CD1c-positive myeloid dendritic cell (primary cell): ENCODE measurements at regions not wholly inside any gene's neighbourhood (a gene's known extent, or its start where the extent isn't known, plus 50 kb on each side); places are given as distances from the start of the nearest gene placed in this dataset.
"Not testable (repeated sequence)": the region's sequence is repeated elsewhere in the genome, so short reads cannot be mapped to it uniquely, and the experiment has no call there.

ENCODE experiments used
- DNase-seq: peaks from one replicate; pipeline ENCODE4 v3.0.0-alpha.2; 2016; ENCODE audit errors: extremely low spot score

- DNase-seq, result no peak
Measured at GRCh38 chr10:109103278-109103677, 820.0 kb downstream of the XPNPEP1 start.

GRCh38 chr10:109089779-109090178, 833.5 kb downstream of the XPNPEP1 start:
- no peak for DNase-seq

DNA sequence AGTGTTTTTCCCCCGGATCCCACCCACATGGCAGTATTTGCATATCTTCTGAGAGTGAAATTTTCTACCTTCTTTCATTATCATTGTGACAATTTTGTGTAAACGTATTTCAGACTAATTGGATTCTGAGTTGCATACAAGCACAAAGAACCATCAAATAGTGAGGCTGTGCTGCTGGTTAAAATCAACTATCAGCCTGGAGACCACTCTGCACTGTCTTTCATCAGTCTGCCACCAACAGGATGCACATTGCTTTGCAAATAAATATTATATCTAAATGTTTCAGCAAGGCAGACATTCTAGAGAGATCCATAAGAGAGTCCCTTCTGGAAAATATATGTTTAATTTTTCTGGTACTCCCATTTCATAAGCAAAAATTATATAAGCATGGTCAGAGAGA, 851.8 kb downstream of the XPNPEP1 start:
- DNase-seq, result no peak

- DNase-seq, result no peak
Measured at GRCh38 chr10:109070492-109070891, 852.8 kb downstream of the XPNPEP1 start.

GRCh38 chr10:109067031-109067430, 856.3 kb downstream of the XPNPEP1 start:
- no peak for DNase-seq

DNA sequence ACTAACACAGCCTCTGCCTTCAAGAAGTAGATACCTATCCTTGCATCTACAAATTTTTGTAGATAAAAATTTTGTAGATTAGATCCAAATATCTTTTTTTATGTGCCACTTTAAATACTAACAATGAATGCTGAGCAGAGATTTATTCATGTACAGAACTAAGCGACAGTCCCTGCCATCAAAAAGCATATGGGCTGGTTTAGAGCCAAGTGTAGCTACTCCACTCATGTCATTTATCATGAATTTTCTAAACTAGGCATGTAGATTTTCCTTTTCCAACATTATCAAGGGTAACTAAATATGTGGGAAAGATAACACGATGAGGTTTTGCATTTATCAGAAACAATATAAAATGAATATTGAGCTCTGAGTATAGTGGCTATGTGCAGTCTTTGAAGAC, 857.5 kb downstream of the XPNPEP1 start:
- no peak for DNase-seq

- no peak for DNase-seq
Measured at GRCh38 chr10:109062371-109062770, 860.9 kb downstream of the XPNPEP1 start.

GRCh38 chr10:109055243-109055642, 868.1 kb downstream of the XPNPEP1 start:
- no peak for DNase-seq

DNA sequence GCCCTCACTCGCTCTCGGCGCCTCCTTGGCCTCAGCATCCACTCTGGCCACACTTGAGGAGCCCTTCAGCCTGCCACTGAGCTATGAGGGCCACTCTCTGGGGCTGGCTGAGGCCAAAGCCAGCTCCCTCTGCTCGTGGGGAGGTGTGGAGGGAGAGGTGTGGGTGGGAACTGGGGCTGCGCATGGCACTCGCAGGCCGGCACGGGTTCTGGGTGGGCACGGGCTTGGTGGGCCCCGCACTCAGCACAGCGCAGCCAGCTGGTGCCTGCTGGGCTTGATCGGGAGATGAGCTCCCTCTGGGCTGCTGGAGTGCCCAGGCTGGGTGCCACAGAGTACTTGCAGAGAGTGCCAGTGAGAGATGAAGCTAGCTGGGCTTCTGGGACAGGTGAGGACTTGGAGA, 875.5 kb downstream of the XPNPEP1 start:
- DNase-seq, result no peak

DNA sequence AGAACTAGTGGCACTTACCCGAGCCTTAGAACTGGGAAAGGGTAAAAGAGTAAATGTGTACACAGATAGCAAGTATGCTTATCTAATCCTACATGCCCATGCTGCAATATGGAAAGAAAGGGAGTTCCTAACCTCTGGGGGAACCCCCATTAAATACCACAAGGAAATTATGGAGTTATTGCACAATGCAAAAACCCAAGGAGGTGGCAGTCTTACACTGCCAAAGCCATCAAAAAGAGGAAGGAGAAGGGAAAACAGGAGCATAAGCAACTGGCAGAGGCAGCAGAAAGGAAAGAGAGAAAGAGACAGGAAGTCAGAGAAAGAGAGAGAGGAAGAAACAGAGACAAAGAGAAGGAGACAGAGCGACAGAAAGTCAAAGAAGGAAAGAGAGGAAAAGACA, 876.9 kb downstream of the XPNPEP1 start:
- DNase-seq, result not testable (repeated sequence)

DNA sequence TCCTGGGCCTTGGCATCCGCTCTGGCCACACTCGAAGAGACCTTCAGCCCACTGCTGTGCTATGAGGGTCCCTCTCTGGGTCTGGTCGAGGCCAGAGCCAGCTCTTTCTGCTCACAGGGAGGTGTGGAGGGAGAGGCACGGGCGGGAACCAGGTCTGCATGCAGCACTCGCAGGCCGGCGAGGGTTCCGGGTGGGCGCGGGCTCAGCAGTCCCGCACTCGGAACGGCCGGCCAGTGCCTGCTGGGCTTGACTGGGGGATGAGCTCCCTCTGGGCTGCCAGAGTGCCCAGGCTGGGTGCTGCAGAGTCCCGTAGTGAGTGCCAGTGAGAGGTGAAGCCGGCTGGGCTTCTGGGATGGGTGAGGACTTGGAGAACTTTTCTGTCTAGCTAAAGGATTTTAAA, 882.7 kb downstream of the XPNPEP1 start:
- no peak for DNase-seq

GRCh38 chr10:109037978-109038377, 885.3 kb downstream of the XPNPEP1 start:
- DNase-seq, result no peak

GRCh38 chr10:109030581-109031210, 892.6 kb downstream of the XPNPEP1 start:
- DNase-seq, result no peak

- no peak for DNase-seq
Measured at GRCh38 chr10:109029870-109030269, 893.4 kb downstream of the XPNPEP1 start.

DNA sequence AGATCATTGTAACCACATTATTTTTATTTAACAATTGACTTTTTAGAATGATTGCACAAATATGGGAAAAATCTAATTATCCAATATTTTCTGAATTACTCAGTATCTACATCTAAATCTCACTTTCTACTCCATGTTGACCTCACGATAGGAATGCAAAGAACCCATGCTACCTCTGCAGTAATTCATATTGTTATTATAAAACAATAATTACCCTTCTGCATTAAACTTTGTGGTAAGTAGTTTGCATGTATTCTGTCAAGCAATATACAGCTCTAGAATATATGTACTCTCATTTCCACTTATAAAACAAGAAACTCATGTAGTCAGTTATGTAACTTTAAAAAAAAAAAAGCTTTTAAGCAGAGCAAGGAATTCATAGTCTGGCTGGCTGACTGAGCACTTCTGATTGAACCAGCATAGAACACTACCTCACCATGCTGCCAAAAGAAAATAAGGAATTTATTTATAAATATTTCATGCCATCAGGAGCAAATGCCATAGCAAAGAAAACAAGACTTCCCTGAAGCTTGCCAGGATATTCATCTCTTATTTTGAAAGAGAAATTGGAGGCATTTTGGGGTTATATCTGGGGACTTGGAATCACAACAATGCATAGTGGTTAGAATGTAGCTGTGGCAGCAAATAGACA, 895.7 kb downstream of the XPNPEP1 start:
- no peak for DNase-seq

GRCh38 chr10:109025172-109025571, 898.1 kb downstream of the XPNPEP1 start:
- peak; percentile 3 for DNase-seq

DNA sequence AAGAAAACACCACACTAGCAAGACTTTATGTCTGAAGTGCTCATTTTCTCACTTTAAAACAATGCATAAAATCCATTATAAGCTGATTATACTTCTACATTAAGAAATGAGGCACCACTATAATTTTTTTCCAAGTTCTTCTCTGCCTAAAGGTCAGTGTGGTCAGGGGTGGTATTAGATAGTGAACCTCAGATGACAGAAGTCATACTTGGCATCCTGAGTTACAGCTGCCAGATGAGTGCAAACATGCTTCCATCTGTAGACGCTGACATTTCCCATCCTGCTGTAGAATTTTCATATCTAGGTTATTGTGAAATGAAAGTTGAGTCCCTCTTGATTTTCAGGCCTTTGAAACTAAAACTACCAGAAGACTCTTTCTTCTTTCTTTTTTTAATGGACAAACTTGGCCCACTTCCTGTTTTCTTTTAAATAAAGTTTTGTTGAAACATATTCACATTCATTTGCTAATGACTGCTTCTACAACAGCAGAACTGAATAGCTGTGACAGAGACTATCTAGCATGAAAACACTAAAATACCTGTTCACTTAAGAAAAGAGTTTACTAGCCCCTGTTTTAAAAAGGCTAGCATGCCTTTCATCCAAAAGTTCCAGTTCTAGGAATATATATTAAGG, 900.8 kb downstream of the XPNPEP1 start:
- DNase-seq, result no peak

- DNase-seq, result no peak
Measured at GRCh38 chr10:109019001-109019424, 904.3 kb downstream of the XPNPEP1 start.

- no peak for DNase-seq
Measured at GRCh38 chr10:109007514-109007913, 915.8 kb downstream of the XPNPEP1 start.

- DNase-seq, result no peak
Measured at GRCh38 chr10:108990441-108990840, 932.9 kb downstream of the XPNPEP1 start.

DNA sequence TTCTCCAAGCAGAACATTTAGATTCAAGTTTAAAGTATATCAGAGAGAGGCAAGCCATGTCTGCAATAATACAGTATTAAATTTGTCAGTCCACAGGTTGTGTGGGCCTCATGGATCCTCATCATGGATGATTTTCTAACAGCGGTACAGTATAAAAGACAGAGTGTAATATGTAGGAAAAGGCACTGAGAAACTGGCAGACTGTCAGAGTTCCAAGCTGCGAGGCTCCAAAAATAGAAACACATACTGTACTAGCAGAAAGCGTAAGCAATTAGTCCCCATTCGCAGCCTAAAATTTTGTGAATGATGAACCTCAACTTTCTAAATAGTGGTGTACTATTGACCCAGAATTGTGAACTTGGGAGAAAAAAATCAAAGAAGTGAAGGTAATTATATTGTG, 933.3 kb downstream of the XPNPEP1 start:
- DNase-seq, result no peak

GRCh38 chr10:108982159-108982558, 941.2 kb downstream of the XPNPEP1 start:
- DNase-seq, result no peak

DNA sequence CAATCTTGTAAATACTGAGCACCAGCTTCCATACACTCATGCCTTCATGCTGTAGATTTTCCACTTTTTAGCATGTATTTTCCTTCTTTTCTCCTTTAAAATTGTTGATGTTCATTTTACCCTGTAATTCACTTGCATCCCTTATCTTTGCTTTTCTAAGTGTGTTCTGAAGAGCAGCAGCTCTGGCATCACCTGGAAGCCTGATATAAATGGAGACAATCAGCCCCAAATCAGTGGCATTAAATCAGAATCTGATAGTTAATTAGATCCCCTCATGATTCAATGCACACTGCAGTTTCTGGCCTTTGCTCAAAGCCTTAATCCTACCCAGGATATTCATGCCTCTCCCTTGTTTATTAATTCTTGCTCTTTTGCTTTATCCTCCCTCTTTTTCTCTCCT, 942.4 kb downstream of the XPNPEP1 start:
- no peak for DNase-seq
